RCC 7860 (cell line): ENCODE measurements at regions not wholly inside any gene's neighbourhood (a gene's known extent, or its start where the extent isn't known, plus 50 kb on each side); places are given as distances from the start of the nearest gene placed in this dataset.

Experiments used
- DNase-seq: peaks from one replicate; pipeline ENCODE4 v3.0.0-alpha.2; 2015; ENCODE audit warnings: low spot score
- FAIRE-seq: peaks from 2 replicates; lab custom pipeline; 2012; peaks lifted over from hg19 to GRCh38; lab: Jason Lieb, UNC

- no peak for DNase-seq
- no peak for FAIRE-seq
Observed at GRCh38 chr2:140064243-140064642, 1284.1 kb upstream of the NXPH2 start.

DNA sequence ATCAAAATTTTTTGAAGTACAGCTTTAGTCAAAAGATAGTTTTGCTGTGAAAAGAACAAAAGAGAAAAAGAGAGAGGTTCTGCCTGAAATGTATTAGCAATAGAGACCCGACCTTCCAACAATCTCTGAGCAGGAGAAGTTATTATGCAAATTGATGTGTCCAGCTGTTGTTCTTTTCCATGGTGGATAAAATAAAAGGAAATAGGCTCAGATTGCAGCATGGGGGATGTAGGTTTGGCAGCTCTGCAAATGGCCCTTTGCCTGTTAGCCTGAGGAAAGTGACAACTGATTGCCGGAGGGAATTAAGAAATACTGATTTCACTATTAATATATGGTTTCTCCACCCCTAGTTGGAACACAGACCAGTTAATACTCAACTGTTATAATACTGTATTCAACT, 1283.2 kb upstream of the NXPH2 start:
- no peak for DNase-seq
- no peak for FAIRE-seq

DNA sequence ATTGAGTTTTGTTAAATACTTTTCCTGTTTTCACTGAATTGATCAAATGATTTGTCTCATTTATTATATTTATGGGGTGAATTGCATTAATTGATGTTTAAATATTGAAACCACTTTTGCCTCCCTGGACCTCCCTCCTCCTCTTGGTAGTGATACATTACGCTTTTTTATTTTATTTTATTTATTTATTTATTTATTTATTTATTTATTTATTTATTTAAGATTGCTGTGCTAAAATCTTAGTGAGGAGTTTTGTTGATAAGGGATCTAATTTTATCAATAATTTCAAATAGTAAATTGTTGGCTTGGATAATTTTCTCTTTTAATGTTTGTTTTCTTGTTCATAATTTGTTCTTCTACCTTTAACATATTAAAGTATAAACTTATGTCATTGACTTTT, 1281.0 kb upstream of the NXPH2 start:
- no peak for DNase-seq
- no peak for FAIRE-seq

- no peak for FAIRE-seq
- DNase-seq: no peak
Observed at GRCh38 chr2:140057928-140058327, 1277.7 kb upstream of the NXPH2 start.

DNA sequence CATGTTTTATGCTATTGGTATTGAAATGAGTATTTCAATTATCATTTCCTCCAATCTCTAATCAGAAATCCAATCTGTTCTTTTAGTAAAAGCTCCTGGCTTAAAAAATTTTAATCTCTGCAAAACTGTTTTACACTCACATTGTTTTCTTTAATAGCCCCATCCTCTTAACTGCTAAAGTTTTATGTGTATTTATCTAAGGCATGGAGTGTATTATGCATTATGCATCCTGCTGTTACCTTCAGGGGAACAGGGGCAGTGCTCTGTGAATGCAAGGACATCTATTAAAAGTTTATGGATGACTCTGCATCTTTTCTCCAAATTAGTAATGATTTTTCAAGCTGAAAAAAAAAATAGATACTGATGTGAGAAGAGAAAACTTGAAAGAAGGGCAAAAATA, 1261.6 kb upstream of the NXPH2 start:
- FAIRE-seq (no peak), DNase-seq (no peak)

DNA sequence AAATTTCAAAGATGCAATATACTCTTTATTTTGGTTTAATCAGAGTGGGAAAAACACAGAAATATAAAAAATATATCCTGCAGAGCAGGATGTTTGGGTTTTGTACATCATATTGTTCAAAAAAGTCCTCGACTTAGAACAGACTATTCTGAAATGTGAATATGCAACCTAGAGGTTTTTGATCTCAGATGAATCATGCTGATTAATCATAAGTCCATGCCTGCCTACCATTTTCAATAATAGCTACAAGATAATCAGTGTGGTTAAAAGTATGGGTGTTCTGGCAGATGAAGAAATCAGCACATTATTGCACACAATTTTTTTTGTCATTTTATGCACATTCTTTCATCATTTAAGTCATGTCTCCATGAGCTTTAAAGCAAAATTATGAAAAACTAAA, 1261.0 kb upstream of the NXPH2 start:
- DNase-seq: no peak
- FAIRE-seq: no peak

GRCh38 chr2:140033638-140034037, 1253.4 kb upstream of the NXPH2 start:
- FAIRE-seq: no peak
- no peak for DNase-seq

DNA sequence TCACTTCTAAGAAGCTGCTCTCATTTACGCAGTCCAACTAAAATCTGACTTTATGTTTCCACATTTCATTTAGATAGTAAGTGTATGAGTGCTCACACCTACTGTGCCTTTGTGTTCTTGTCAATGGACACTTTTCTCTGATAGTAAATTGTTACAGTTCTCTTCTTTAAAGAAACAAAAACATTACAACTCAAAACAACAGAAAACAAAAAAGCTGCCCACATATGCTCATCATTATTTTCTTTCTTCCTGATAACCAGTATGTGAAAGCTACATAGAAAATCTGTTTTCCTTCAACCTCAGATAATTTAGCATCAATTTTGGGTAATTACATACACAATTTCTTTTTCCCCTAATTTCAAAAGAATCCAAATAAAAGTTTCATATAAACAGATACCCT, 1247.8 kb upstream of the NXPH2 start:
- FAIRE-seq: no peak

GRCh38 chr2:140027320-140027719, 1247.1 kb upstream of the NXPH2 start:
- no peak for FAIRE-seq

More for the DNA sequence above, 1247.8 kb upstream of the NXPH2 start:
- DNase-seq: no peak

DNA sequence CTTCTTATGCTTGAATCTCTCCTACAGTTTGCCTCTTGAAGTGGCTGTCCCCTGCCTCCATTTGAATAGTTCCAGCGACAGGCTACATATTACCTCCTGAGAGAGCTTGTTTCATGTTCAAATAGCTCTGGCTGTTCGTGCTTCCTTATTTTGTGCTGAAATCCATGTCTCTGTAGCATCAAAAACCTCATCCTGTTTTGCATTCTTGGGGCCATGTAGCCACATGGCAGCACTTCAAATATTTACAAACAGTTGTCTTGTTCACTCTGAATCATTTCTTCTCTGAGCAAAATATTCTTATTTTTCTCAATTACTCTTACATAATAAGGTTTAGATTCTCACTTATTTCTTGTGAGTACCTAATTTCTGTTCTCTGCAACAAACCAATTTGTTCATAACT, 1243.1 kb upstream of the NXPH2 start:
- FAIRE-seq: no peak

More at GRCh38 chr2:140027320-140027719, 1247.1 kb upstream of the NXPH2 start:
- DNase-seq: no peak

DNA sequence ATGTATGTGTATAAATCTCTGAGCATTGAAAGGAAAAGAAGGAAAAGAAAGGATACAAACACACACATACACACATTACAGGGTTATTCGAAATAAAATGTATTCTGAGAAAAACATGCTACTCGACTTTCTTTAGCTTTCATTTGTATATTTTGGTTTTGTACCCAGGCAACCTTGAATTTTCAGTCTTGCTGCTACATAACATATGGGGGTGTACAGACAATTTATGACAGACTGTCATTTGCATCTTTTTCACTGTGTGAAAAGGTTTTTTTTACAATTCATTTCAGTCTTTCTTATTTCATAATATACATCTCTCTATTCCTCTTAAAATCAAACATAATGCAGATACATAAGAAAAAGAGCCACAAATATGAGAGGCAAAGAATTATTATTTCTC, 1238.4 kb upstream of the NXPH2 start:
- FAIRE-seq: no peak
- DNase-seq: no peak

More for the DNA sequence above, 1243.1 kb upstream of the NXPH2 start:
- no peak for DNase-seq

- DNase-seq: no peak
- no peak for FAIRE-seq
Observed at GRCh38 chr2:140014204-140014546, 1234.0 kb upstream of the NXPH2 start.

GRCh38 chr2:140013545-140014203, 1233.5 kb upstream of the NXPH2 start:
- no peak for FAIRE-seq
- no peak for DNase-seq

- DNase-seq (no peak), FAIRE-seq (no peak)
Observed at GRCh38 chr2:140011287-140011686, 1231.1 kb upstream of the NXPH2 start.

DNA sequence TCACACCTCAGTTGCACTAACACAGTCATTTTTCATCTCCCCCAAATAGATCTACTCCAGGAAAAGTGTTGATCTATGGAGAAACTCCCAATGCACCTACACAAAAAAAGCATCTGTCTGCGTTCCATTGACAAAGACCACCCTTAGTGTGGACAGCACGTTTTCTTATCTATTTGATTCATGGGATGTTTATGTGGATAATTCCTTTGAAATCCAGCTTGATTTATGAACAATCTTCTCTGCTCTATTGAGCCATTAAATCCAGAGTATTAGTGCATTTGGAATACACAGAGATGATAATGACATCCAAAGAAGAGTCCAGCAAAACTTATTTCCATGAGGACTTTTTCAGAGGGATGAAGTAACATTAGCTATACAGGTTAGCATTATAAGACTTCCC, 1221.9 kb upstream of the NXPH2 start:
- no peak for DNase-seq
- FAIRE-seq: no peak

GRCh38 chr2:139992711-139993345, 1212.6 kb upstream of the NXPH2 start:
- FAIRE-seq (no peak), DNase-seq (no peak)

- DNase-seq: no peak
- FAIRE-seq: no peak
Observed at GRCh38 chr2:139992078-139992477, 1211.9 kb upstream of the NXPH2 start.

DNA sequence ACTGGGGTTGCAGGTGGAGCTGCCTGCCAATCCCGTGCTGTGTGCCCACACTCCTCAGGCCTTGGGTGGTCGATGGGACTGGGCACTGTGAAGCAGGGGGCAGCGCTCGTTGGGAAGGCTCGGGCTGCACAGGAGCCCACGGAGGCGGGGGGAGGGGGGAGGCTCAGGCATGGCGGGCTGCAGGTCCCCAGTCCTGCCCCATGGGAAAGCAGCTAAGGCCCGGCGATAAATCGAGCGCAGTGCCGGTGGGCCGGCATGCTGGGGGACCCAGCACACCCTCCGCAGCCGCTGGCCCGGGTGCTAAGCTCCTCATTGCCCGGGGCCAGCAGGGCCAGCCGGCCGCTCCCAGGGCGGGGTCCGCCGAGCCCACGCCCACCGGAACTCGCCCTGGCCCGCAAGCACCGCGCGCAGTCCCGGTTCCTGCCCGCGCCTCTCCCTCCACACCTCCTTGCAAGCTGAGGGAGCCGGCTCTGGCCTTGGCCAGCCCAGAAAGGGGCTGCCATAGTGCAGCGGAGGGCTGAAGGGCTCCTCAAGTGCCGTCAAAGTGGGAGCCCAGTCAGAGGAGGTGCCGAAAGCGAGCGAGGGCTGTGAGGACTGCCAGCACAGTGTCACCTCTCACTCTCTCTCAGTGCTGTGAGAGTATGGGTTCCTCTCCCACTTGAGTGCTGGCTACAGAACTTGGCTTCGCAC, 1210.6 kb upstream of the NXPH2 start:
- no peak for DNase-seq
- FAIRE-seq: no peak

GRCh38 chr2:139969323-139969722, 1189.1 kb upstream of the NXPH2 start:
- DNase-seq (no peak), FAIRE-seq (no peak)

DNA sequence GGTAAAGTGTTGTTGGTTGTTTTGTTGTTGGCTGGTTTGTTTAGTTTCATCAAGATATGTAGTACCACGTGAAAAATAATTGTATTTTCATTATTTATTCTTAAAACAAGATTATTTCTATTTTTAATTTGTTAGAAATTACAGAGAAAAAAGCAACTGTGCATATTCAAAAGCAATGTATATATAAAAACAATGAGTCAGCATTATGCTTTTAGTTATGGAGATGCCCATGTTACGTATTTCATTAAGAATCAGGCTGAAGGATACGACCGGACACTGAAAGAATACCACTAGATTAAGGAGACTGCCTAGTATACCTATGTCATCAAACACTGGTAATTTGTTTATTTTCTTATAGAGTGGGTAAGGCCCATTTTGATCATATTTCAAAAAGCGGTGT, 1188.4 kb upstream of the NXPH2 start:
- FAIRE-seq: no peak
- no peak for DNase-seq

- FAIRE-seq (no peak), DNase-seq (no peak)
Observed at GRCh38 chr2:139967665-139968064, 1187.5 kb upstream of the NXPH2 start.

GRCh38 chr2:139964721-139965440, 1184.7 kb upstream of the NXPH2 start:
- DNase-seq (no peak), FAIRE-seq (no peak)
